ENCODE measurements at regions not wholly inside any gene's neighbourhood (a gene's known extent, or its start where the extent isn't known, plus 50 kb on each side); places are given as distances from the start of the nearest gene placed in this dataset.

GRCh38 chr4:124964251-124964650 lies 251.7 kb upstream of the ANKRD50 start:
- no peak for DNase-seq (ENCODE audit: low read depth, low spot score)
- Mint-ChIP-seq H3K4me3 (no peak overlapping the region), H3K4me1 (no peaks in the 10 kb centered on the region), H3K36me3 (ENCODE audit: low read depth) (peaks cover 16% of the 10 kb centered on the region), H3K27me3 (ENCODE audit: low read depth) (no peaks in the 10 kb centered on the region), H3K9me3 (peaks cover 18% of the 10 kb centered on the region), H3K27ac (ENCODE audit: unreplicated experiment) (peak overlapping the region; percentile 29)
- TF ChIP-seq, protein P1, sequence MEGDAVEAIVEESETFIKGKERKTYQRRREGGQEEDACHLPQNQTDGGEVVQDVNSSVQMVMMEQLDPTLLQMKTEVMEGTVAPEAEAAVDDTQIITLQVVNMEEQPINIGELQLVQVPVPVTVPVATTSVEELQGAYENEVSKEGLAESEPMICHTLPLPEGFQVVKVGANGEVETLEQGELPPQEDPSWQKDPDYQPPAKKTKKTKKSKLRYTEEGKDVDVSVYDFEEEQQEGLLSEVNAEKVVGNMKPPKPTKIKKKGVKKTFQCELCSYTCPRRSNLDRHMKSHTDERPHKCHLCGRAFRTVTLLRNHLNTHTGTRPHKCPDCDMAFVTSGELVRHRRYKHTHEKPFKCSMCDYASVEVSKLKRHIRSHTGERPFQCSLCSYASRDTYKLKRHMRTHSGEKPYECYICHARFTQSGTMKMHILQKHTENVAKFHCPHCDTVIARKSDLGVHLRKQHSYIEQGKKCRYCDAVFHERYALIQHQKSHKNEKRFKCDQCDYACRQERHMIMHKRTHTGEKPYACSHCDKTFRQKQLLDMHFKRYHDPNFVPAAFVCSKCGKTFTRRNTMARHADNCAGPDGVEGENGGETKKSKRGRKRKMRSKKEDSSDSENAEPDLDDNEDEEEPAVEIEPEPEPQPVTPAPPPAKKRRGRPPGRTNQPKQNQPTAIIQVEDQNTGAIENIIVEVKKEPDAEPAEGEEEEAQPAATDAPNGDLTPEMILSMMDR (conservative IDR thresholded peaks at IDR 0.05) = no peak

GRCh38 chr4:124961138-124961750 lies 248.7 kb upstream of the ANKRD50 start:
- Mint-ChIP-seq H3K9me3 (peaks cover 18% of the 10 kb centered on the region), H3K27ac (ENCODE audit: unreplicated experiment) (no peak overlapping the region), H3K27me3 (ENCODE audit: low read depth) (no peaks in the 10 kb centered on the region), H3K36me3 (ENCODE audit: low read depth) (peaks cover 16% of the 10 kb centered on the region), H3K4me1 (no peaks in the 10 kb centered on the region), H3K4me3 (no peak overlapping the region)
- DNase-seq (ENCODE audit: low read depth, low spot score) = no peak
- TF ChIP-seq, protein P1 (conservative IDR thresholded peaks at IDR 0.05) = no peak

- Mint-ChIP-seq H3K4me3 (no peak overlapping the region), H3K9me3 (peaks cover 18% of the 10 kb centered on the region), H3K27ac (ENCODE audit: unreplicated experiment) (no peak overlapping the region), H3K36me3 (ENCODE audit: low read depth) (peaks cover 16% of the 10 kb centered on the region), H3K27me3 (ENCODE audit: low read depth) (no peaks in the 10 kb centered on the region), H3K4me1 (no peaks in the 10 kb centered on the region)
- TF ChIP-seq, protein P1 (conservative IDR thresholded peaks at IDR 0.05) = no peak
- no peak for DNase-seq (ENCODE audit: low read depth, low spot score)
Measured at GRCh38 chr4:124958847-124959246, 246.3 kb upstream of the ANKRD50 start.

DNA sequence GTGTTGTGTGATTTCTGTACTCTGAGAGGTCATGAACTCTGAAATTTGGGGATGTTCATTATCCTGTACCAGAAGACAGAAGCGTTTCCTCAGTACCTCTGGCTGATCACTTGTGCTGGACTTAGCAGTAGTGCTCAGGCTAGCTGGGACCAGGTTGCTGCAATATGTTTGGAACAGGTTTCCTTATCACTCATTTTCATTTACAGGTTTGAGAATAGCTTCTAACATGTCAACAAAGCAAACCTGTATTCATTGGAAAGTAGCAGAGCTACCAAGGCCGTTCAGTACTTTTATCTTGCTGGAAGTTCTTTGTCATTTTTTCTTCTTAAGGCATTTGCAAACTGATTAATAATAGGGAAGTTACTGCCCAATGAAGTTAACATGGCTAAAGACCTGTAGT lies 242.9 kb upstream of the ANKRD50 start:
- Mint-ChIP-seq H3K9me3 (peaks cover 8% of the 10 kb centered on the region), H3K27me3 (ENCODE audit: low read depth) (no peaks in the 10 kb centered on the region), H3K36me3 (ENCODE audit: low read depth) (peaks cover 8% of the 10 kb centered on the region), H3K4me1 (peaks cover 6% of the 10 kb centered on the region), H3K4me3 (no peak overlapping the region), H3K27ac (ENCODE audit: unreplicated experiment) (no peak overlapping the region)
- TF ChIP-seq, protein P1 (conservative IDR thresholded peaks at IDR 0.05) = no peak
- DNase-seq (ENCODE audit: low read depth, low spot score) = no peak

DNA sequence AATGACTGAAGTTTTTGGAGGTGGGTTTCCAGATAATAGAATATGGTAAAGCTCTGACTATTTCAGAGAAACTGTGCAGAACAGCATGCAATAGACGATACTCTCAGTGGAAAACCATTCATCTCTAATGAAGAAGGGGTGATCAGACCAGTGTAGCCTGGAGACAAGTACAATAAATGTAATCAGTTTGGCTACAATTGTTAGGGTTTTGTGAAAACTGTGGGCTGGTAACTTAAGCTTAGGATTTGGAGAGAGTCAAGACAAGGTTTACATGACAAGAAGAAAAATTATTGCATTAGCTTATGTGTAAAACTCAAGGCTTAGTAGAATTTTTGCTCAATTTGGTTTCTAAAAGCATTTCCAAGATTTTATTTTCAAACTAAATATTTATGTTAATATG lies 241.5 kb upstream of the ANKRD50 start:
- Mint-ChIP-seq H3K4me3 (no peak overlapping the region), H3K27ac (ENCODE audit: unreplicated experiment) (no peak overlapping the region), H3K9me3 (no peaks in the 10 kb centered on the region), H3K36me3 (ENCODE audit: low read depth) (no peaks in the 10 kb centered on the region), H3K4me1 (peaks cover 6% of the 10 kb centered on the region), H3K27me3 (ENCODE audit: low read depth) (no peaks in the 10 kb centered on the region)
- TF ChIP-seq, protein P1 (conservative IDR thresholded peaks at IDR 0.05) = no peak
- DNase-seq (ENCODE audit: low read depth, low spot score) = no peak

Measured in neural crest cell (in vitro differentiated cells).